Parathyroid adenoma (tissue), 2 donors: ENCODE measurements at regions not wholly inside any gene's neighbourhood (a gene's known extent, or its start where the extent isn't known, plus 50 kb on each side); places are given as distances from the start of the nearest gene placed in this dataset.

Experiments
- H2AFZ ChIP-seq: fragments of 300-600 bp; sonication (generic); one replicate; pipeline ENCODE4 v1.7.0; 2017; ENCODE audit warnings: antibody characterized with exemption, mild to moderate bottlenecking
- H3K27ac ChIP-seq: fragments of 300-600 bp; sonication (generic); one replicate; pipeline ENCODE4 v1.7.0; 2017
- H3K27me3 ChIP-seq: fragments of 300-600 bp; sonication (generic); one replicate; pipeline ENCODE4 v1.7.0; 2017; ENCODE audit warnings: low read length; ENCODE audit not compliant: control insufficient read depth, insufficient read depth
- H3K36me3 ChIP-seq: fragments of 300-600 bp; sonication (generic); one replicate; pipeline ENCODE4 v1.7.0; 2017; ENCODE audit warnings: low read length; ENCODE audit not compliant: control insufficient read depth, insufficient read depth
- H3K4me1 ChIP-seq: fragments of 300-600 bp; sonication (generic); one replicate; pipeline ENCODE4 v1.7.0; 2017; ENCODE audit warnings: control low read depth
- H3K4me2 ChIP-seq: fragments of 300-600 bp; sonication (generic); one replicate; pipeline ENCODE4 v1.7.0; 2017; ENCODE audit warnings: low read length
- H3K4me3 ChIP-seq: fragments of 300-600 bp; sonication (generic); one replicate; pipeline ENCODE4 v1.7.0; 2017; ENCODE audit warnings: low read depth, low read length
- H3K79me2 ChIP-seq: fragments of 300-600 bp; sonication (generic); one replicate; pipeline ENCODE4 v1.7.0; 2017; ENCODE audit warnings: control low read depth
- H3K9ac ChIP-seq: fragments of 300-600 bp; sonication (generic); one replicate; pipeline ENCODE4 v1.7.0; 2017; ENCODE audit warnings: mild to moderate bottlenecking
- H3K9me3 ChIP-seq: fragments of 300-600 bp; sonication (generic); one replicate; pipeline ENCODE4 v1.7.0; 2017; ENCODE audit warnings: low read length; ENCODE audit not compliant: control insufficient read depth
- CTCF ChIP-seq: fragments of 300-600 bp; sonication (generic); IDR thresholded peaks from one replicate; pipeline ENCODE4 v1.7.0; 2017; ENCODE audit warnings: antibody characterized with exemption, mild to moderate bottlenecking
- donor health status: primary hyperparathyroidism.

GRCh38 chr18:73235491-73235890 is 367.7 kb upstream of the NETO1 start:
- no peak overlapping the region for H2AFZ ChIP-seq
- no peaks in the 10 kb centered on the region for H3K27me3 ChIP-seq
- H3K36me3 ChIP-seq: no peaks in the 10 kb centered on the region
- H3K4me1 ChIP-seq: no peaks in the 10 kb centered on the region
- no peak for TF ChIP-seq CTCF
- no peak overlapping the region for H3K4me2 ChIP-seq
- no peaks in the 10 kb centered on the region for H3K79me2 ChIP-seq
- no peak overlapping the region for H3K4me3 ChIP-seq
- no peak overlapping the region for H3K27ac ChIP-seq
- H3K9me3 ChIP-seq: no peaks in the 10 kb centered on the region
- H3K9ac ChIP-seq: no peak overlapping the region

GRCh38 chr18:73232933-73233332 is 365.1 kb upstream of the NETO1 start:
- Histone ChIP-seq H3K4me3 (no peak overlapping the region), H3K9me3 (no peaks in the 10 kb centered on the region), H2AFZ (no peak overlapping the region), H3K27me3 (no peaks in the 10 kb centered on the region), H3K4me2 (no peak overlapping the region), H3K9ac (no peak overlapping the region), H3K36me3 (no peaks in the 10 kb centered on the region), H3K27ac (no peak overlapping the region), H3K79me2 (no peaks in the 10 kb centered on the region), H3K4me1 (no peaks in the 10 kb centered on the region)
- TF ChIP-seq CTCF: no peak

GRCh38 chr18:73220663-73221062 is 352.9 kb upstream of the NETO1 start:
- H3K9ac ChIP-seq: no peak overlapping the region
- no peaks in the 10 kb centered on the region for H3K36me3 ChIP-seq
- no peak for TF ChIP-seq CTCF
- no peaks in the 10 kb centered on the region for H3K9me3 ChIP-seq
- no peaks in the 10 kb centered on the region for H3K4me1 ChIP-seq
- H3K4me2 ChIP-seq: no peak overlapping the region
- no peak overlapping the region for H3K4me3 ChIP-seq
- no peaks in the 10 kb centered on the region for H3K79me2 ChIP-seq
- H2AFZ ChIP-seq: no peak overlapping the region
- no peaks in the 10 kb centered on the region for H3K27me3 ChIP-seq
- no peak overlapping the region for H3K27ac ChIP-seq

- no peak for TF ChIP-seq CTCF
- no peaks in the 10 kb centered on the region for H3K4me1 ChIP-seq
- no peak overlapping the region for H2AFZ ChIP-seq
- H3K27ac ChIP-seq: no peak overlapping the region
- no peaks in the 10 kb centered on the region for H3K27me3 ChIP-seq
- H3K4me3 ChIP-seq: no peak overlapping the region
- H3K9me3 ChIP-seq: no peaks in the 10 kb centered on the region
- H3K4me2 ChIP-seq: no peak overlapping the region
- H3K36me3 ChIP-seq: no peaks in the 10 kb centered on the region
- H3K9ac ChIP-seq: no peak overlapping the region
- H3K79me2 ChIP-seq: no peaks in the 10 kb centered on the region
Observed at GRCh38 chr18:73218293-73218692, 350.5 kb upstream of the NETO1 start.

GRCh38 chr18:73214970-73215369 is 347.2 kb upstream of the NETO1 start:
- H3K4me1 ChIP-seq: no peaks in the 10 kb centered on the region
- no peak overlapping the region for H3K9ac ChIP-seq
- H2AFZ ChIP-seq: no peak overlapping the region
- H3K36me3 ChIP-seq: no peaks in the 10 kb centered on the region
- TF ChIP-seq CTCF: no peak
- no peaks in the 10 kb centered on the region for H3K9me3 ChIP-seq
- H3K27me3 ChIP-seq: no peaks in the 10 kb centered on the region
- H3K4me2 ChIP-seq: no peak overlapping the region
- no peaks in the 10 kb centered on the region for H3K79me2 ChIP-seq
- H3K4me3 ChIP-seq: no peak overlapping the region
- no peak overlapping the region for H3K27ac ChIP-seq
